Ascending aorta (tissue), 2 donors: ENCODE measurements at regions not wholly inside any gene's neighbourhood (a gene's known extent, or its start where the extent isn't known, plus 50 kb on each side); places are given as distances from the start of the nearest gene placed in this dataset.

Source experiments
- DNase-seq, 2 donors: peaks; one replicate each; pipeline ENCODE4 v3.0.0-alpha.2; 2019; ENCODE audit warnings: low spot score in 2 of 2
- H3K27ac ChIP-seq, 2 donors: fragments of 200-600 bp; sonication (generic); one replicate each; pipeline ENCODE4 v1.5.1; 2016 to 2017; ENCODE audit warnings: mild to moderate bottlenecking in 1 of 2
- H3K27me3 ChIP-seq: fragments of 200-600 bp; sonication (generic); one replicate; pipeline ENCODE4 v1.5.1; 2017
- H3K36me3 ChIP-seq, 2 donors: fragments of 200-600 bp; sonication (generic); one replicate each; pipeline ENCODE4 v1.5.1; 2016
- H3K4me1 ChIP-seq, 2 donors: fragments of 200-600 bp; sonication (generic); one replicate each; pipeline ENCODE4 v1.5.1; 2016 to 2017; ENCODE audit warnings: mild to moderate bottlenecking in 1 of 2
- H3K4me3 ChIP-seq, 2 donors: fragments of 200-600 bp; sonication (generic); one replicate each; pipeline ENCODE4 v1.5.1; 2016 to 2017; ENCODE audit warnings: mild to moderate bottlenecking in 1 of 2
- H3K9me3 ChIP-seq, 2 donors: fragments of 200-600 bp; sonication (generic); one replicate each; pipeline ENCODE4 v1.5.1; 2016
- CTCF ChIP-seq, 3 experiments: fragments of 200-600 bp in 2 of 3; fragments of 450-650 bp in 1 of 3; sonication (generic) in 2 of 3; IDR thresholded peaks; one replicate each; pipeline ENCODE4 v1.5.1; 2016 to 2019; ENCODE audit warnings: antibody characterized with exemption in 3 of 3, mild to moderate bottlenecking in 1 of 3, moderate library complexity in 1 of 3
- intact Hi-C: fragments of 100-400 bp; cut with DNase I; formaldehyde crosslinking; loops from one replicate; pipeline ENCODE4 v1.15.1; 2023

DNA sequence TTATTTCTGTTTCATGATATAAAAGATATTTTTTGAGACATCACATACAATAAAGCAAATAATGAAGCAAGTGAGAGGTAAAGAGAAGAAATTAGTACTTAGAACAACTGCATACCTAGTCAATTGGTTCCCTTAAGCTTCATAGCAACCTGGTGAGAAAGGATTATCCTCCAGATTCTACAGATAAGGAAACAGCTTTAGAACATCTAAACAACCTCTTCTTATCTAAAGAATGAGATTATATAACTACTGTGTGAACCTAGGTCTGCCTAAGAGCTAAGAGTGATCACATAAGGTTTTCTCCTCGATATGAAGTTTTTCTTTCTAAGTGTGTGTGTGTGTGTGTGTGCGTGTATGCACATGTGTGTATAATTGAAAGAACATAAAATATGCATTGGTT, 265.1 kb downstream of the NOL4 start:
- Histone ChIP-seq H3K4me3 (no peak overlapping the region), H3K4me1 (no peaks in the 10 kb centered on the region), H3K27ac (no peak overlapping the region), H3K36me3 (no peaks in the 10 kb centered on the region), H3K9me3 (no peaks in the 10 kb centered on the region), H3K27me3 (no peaks in the 10 kb centered on the region)
- intact Hi-C loops, result no loop called here
- DNase-seq, result no peak
- TF ChIP-seq CTCF (IDR thresholded peaks at IDR 0.05), result no peak

DNA sequence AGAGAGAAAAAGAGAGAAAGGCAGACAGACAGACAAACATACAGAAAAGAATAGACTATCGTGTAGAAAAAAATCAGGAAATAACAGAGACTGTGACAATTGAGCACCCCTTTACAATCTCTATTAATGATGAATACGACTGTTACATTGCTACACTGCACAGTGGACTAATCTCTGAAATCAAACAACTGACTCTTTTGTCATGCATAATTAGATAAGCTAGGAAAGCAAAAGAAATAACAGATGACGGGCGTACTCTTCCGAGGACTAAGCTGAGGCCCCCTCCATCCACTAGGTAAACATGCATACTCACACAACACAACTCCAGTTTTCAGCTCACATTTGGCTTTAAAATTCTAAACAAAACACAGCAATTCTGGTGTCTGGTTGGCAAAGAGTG, 267.0 kb downstream of the NOL4 start:
- intact Hi-C loops, result no loop called here
- Histone ChIP-seq H3K4me1 (no peaks in the 10 kb centered on the region), H3K27me3 (no peaks in the 10 kb centered on the region), H3K9me3 (no peaks in the 10 kb centered on the region), H3K36me3 (no peaks in the 10 kb centered on the region), H3K4me3 (no peak overlapping the region), H3K27ac (no peak overlapping the region)
- TF ChIP-seq CTCF (IDR thresholded peaks at IDR 0.05), result no peak
- DNase-seq, result no peak

- DNase-seq, result no peak
- intact Hi-C loops, result no loop called here
- TF ChIP-seq CTCF (IDR thresholded peaks at IDR 0.05), result no peak
- no peaks in the 10 kb centered on the region for H3K9me3 ChIP-seq
- H3K27ac ChIP-seq, result no peak overlapping the region
- no peaks in the 10 kb centered on the region for H3K36me3 ChIP-seq
- H3K4me1 ChIP-seq, result no peaks in the 10 kb centered on the region
- no peaks in the 10 kb centered on the region for H3K27me3 ChIP-seq
- H3K4me3 ChIP-seq, result no peak overlapping the region
These were observed 273.7 kb downstream of the NOL4 start for GRCh38 chr18:33951031-33951430.

- H3K36me3 ChIP-seq, result no peaks in the 10 kb centered on the region
- H3K4me3 ChIP-seq, result no peak overlapping the region
- no peak for TF ChIP-seq CTCF (IDR thresholded peaks at IDR 0.05)
- H3K9me3 ChIP-seq, result no peaks in the 10 kb centered on the region
- H3K4me1 ChIP-seq, result no peaks in the 10 kb centered on the region
- DNase-seq, result no peak
- intact Hi-C loops, result no loop called here
- H3K27ac ChIP-seq, result no peak overlapping the region
- H3K27me3 ChIP-seq, result no peaks in the 10 kb centered on the region
These were observed 278.4 kb downstream of the NOL4 start for GRCh38 chr18:33946336-33946735.

DNA sequence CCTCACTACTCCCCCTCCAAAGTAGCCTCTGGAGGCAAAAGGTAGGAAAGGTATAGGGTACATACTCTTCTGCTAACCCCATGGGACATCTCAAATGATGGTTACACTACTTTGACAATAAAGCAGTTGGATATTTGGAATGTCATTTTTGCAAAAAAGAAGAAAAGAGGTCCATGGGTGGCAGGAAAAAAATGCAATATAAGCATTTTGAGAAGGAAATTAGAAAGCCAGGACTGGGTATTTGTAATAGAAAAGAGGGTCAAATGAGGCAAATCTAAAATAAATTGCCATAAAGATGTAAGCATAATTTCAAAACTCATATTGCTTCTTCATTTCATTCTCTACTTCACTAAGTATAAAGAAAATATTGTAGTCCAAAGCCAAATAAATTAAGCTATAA, 280.2 kb downstream of the NOL4 start:
- TF ChIP-seq CTCF (IDR thresholded peaks at IDR 0.05), result no peak
- H3K27ac ChIP-seq, result no peak overlapping the region
- no peaks in the 10 kb centered on the region for H3K36me3 ChIP-seq
- H3K9me3 ChIP-seq, result no peaks in the 10 kb centered on the region
- H3K4me3 ChIP-seq, result no peak overlapping the region
- intact Hi-C loops, result no loop called here
- no peaks in the 10 kb centered on the region for H3K27me3 ChIP-seq
- DNase-seq, result no peak
- H3K4me1 ChIP-seq, result no peaks in the 10 kb centered on the region

DNA sequence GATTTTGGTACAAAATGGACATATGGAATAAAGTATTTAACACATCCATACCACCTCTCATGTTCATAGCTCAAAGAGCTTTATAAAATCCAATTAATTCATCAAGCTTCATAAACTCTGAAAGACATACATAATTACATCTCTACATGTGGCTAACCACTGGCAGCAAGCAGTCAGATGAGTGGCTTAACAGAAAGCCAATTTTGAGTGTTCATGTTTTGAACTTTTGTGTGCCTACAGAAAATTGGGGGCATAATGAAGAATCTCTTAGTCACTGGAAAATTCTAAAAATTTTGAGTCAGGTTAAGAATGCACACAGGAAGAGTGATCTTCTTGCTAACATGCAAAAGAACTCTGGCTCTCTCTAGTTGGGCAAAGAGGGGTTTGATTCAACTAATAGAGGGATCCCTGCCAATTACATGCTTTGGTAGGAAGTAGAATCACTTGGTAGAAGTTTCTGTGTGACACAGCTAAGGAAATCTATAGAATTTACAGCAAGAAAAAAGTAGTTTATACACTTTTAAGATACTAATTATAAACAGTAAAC, 287.4 kb downstream of the NOL4 start:
- no peaks in the 10 kb centered on the region for H3K36me3 ChIP-seq
- no peaks in the 10 kb centered on the region for H3K27me3 ChIP-seq
- no peaks in the 10 kb centered on the region for H3K4me1 ChIP-seq
- H3K9me3 ChIP-seq, result no peaks in the 10 kb centered on the region
- intact Hi-C loops, result no loop called here
- TF ChIP-seq CTCF (IDR thresholded peaks at IDR 0.05), result no peak
- no peak overlapping the region for H3K4me3 ChIP-seq
- no peak for DNase-seq
- no peak overlapping the region for H3K27ac ChIP-seq
